ENCODE measurements at regions not wholly inside any gene's neighbourhood (a gene's known extent, or its start where the extent isn't known, plus 50 kb on each side); places are given as distances from the start of the nearest gene placed in this dataset.

DNA sequence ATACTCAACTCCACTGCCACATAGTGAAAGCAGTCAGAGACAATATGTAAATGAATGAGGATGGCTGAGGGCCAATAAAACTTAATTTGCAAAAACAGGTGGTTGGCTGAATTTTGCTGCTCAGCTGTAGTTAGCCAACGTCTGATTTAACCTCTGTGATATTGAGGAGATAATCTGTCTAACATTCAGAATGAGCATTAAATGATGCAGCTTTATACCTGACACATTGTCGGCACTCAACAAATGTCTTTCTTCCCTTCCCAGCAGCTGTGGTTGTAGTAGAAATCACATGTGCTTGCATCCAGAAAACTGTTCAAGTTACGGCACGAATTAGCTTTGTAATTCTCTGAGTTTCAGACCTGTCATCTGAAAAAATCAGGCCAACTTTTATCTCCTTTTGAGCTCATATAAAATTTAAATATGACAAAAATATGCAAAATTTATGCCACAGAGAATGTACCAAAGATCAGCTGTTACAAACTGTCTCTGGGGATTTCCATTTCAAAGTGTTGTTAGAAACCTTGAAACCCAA, 1239.7 kb downstream of the GATA3 start:
- TF ChIP-seq POLR2A (IDR thresholded peaks at IDR 0.05; ENCODE audit: low read length) (no peak), GATA1 (IDR thresholded peaks at IDR 0.05; ENCODE audit: low read depth, low read length) (no peak)
